Skin of body (tissue), 1 donor: ENCODE measurements at regions not wholly inside any gene's neighbourhood (a gene's known extent, or its start where the extent isn't known, plus 50 kb on each side); places are given as distances from the start of the nearest gene placed in this dataset.
A peak's percentile ranks its signal among the peaks of the same experiment; 100 is the strongest.

ENCODE experiments used
- DNase-seq: peaks from one replicate; lab custom pipeline; 2025; lab: John Stamatoyannopoulos, UW

GRCh38 chr3:168895419-168895818, 768.1 kb downstream of the MECOM start:
- DNase-seq: no peak

- DNase-seq: no peak
Observed at GRCh38 chr3:168894214-168894613, 769.3 kb downstream of the MECOM start.

GRCh38 chr3:168889666-168890065, 773.8 kb downstream of the MECOM start:
- DNase-seq: no peak

GRCh38 chr3:168888781-168889180, 774.7 kb downstream of the MECOM start:
- no peak for DNase-seq

GRCh38 chr3:168885028-168885427, 778.5 kb downstream of the MECOM start:
- no peak for DNase-seq

- DNase-seq: no peak
Observed at GRCh38 chr3:168884353-168884903, 779.1 kb downstream of the MECOM start.

GRCh38 chr3:168883145-168883544, 780.4 kb downstream of the MECOM start:
- no peak for DNase-seq

GRCh38 chr3:168881804-168882203, 781.7 kb downstream of the MECOM start:
- DNase-seq: no peak

- no peak for DNase-seq
Observed at GRCh38 chr3:168878655-168879054, 782.9 kb upstream of the GOLIM4 start.

- no peak for DNase-seq
Observed at GRCh38 chr3:168877899-168878298, 782.2 kb upstream of the GOLIM4 start.

GRCh38 chr3:168876346-168877035, 780.8 kb upstream of the GOLIM4 start:
- peak; percentile 3 for DNase-seq

GRCh38 chr3:168872826-168873225, 777.1 kb upstream of the GOLIM4 start:
- DNase-seq: no peak

- DNase-seq: no peak
Observed at GRCh38 chr3:168870892-168871291, 775.2 kb upstream of the GOLIM4 start.

GRCh38 chr3:168865022-168865551, 769.4 kb upstream of the GOLIM4 start:
- no peak for DNase-seq

- DNase-seq: no peak
Observed at GRCh38 chr3:168864107-168865021, 768.6 kb upstream of the GOLIM4 start.

- DNase-seq: no peak
Observed at GRCh38 chr3:168863561-168863960, 767.8 kb upstream of the GOLIM4 start.

- DNase-seq: no peak
Observed at GRCh38 chr3:168862466-168862865, 766.7 kb upstream of the GOLIM4 start.

GRCh38 chr3:168860592-168860991, 764.9 kb upstream of the GOLIM4 start:
- DNase-seq: no peak

GRCh38 chr3:168860028-168860427, 764.3 kb upstream of the GOLIM4 start:
- DNase-seq: no peak

GRCh38 chr3:168859574-168859973, 763.9 kb upstream of the GOLIM4 start:
- DNase-seq: no peak

GRCh38 chr3:168859143-168859542, 763.4 kb upstream of the GOLIM4 start:
- no peak for DNase-seq

- no peak for DNase-seq
Observed at GRCh38 chr3:168858327-168858726, 762.6 kb upstream of the GOLIM4 start.
